ENCODE measurements at regions not wholly inside any gene's neighbourhood (a gene's known extent, or its start where the extent isn't known, plus 50 kb on each side); places are given as distances from the start of the nearest gene placed in this dataset.

- ChIA-PET CTCF (no interaction called here), POLR2A (no interaction called here)
- no peak for TF ChIP-seq CTCF (IDR thresholded peaks at IDR 0.05; ENCODE audit: unreplicated experiment)
- intact Hi-C loops (cut with micrococcal nuclease): no loop called here
- no peak for DNase-seq (ENCODE audit: unreplicated experiment)
- no TSS peak for BruUV-seq (replicated peaks)
- Mint-ChIP-seq H3K9me3 (ENCODE audit: unreplicated experiment) (no peaks in the 10 kb centered on the region), H3K27ac (ENCODE audit: low read depth, unreplicated experiment) (no peak overlapping the region), H3K36me3 (ENCODE audit: insufficient read depth, unreplicated experiment) (no peaks in the 10 kb centered on the region), H3K4me3 (ENCODE audit: unreplicated experiment) (no peak overlapping the region), H3K27me3 (ENCODE audit: insufficient read depth, unreplicated experiment) (no peaks in the 10 kb centered on the region), H3K4me1 (ENCODE audit: insufficient read depth, unreplicated experiment) (no peaks in the 10 kb centered on the region)
These were observed 239.0 kb downstream of the EIPR1 start for GRCh38 chr2:3138621-3139020.

- H3K4me3 Mint-ChIP-seq (ENCODE audit: unreplicated experiment): no peak overlapping the region
- BruUV-seq (replicated peaks): no TSS peak
- no peak for DNase-seq (ENCODE audit: unreplicated experiment)
- H3K36me3 Mint-ChIP-seq (ENCODE audit: insufficient read depth, unreplicated experiment): no peaks in the 10 kb centered on the region
- intact Hi-C loops (cut with micrococcal nuclease): no loop called here
- ChIA-PET CTCF (no interaction called here), POLR2A (no interaction called here)
- H3K27me3 Mint-ChIP-seq (ENCODE audit: insufficient read depth, unreplicated experiment): no peaks in the 10 kb centered on the region
- TF ChIP-seq CTCF (IDR thresholded peaks at IDR 0.05; ENCODE audit: unreplicated experiment): no peak
- no peak overlapping the region for H3K27ac Mint-ChIP-seq (ENCODE audit: low read depth, unreplicated experiment)
- no peaks in the 10 kb centered on the region for H3K4me1 Mint-ChIP-seq (ENCODE audit: insufficient read depth, unreplicated experiment)
- no peaks in the 10 kb centered on the region for H3K9me3 Mint-ChIP-seq (ENCODE audit: unreplicated experiment)
These were observed 239.8 kb downstream of the EIPR1 start for GRCh38 chr2:3137651-3138300.

- CTCF ChIA-PET: no interaction called here
- POLR2A ChIA-PET: no interaction called here
- no peak overlapping the region for H3K27ac Mint-ChIP-seq (ENCODE audit: low read depth, unreplicated experiment)
- no peaks in the 10 kb centered on the region for H3K9me3 Mint-ChIP-seq (ENCODE audit: unreplicated experiment)
- TF ChIP-seq CTCF (IDR thresholded peaks at IDR 0.05; ENCODE audit: unreplicated experiment): no peak
- H3K4me1 Mint-ChIP-seq (ENCODE audit: insufficient read depth, unreplicated experiment): no peaks in the 10 kb centered on the region
- no peaks in the 10 kb centered on the region for H3K36me3 Mint-ChIP-seq (ENCODE audit: insufficient read depth, unreplicated experiment)
- intact Hi-C loops (cut with micrococcal nuclease): no loop called here
- DNase-seq (ENCODE audit: unreplicated experiment): no peak
- H3K4me3 Mint-ChIP-seq (ENCODE audit: unreplicated experiment): no peak overlapping the region
- peaks cover 6% of the 10 kb centered on the region for H3K27me3 Mint-ChIP-seq (ENCODE audit: insufficient read depth, unreplicated experiment)
- BruUV-seq (replicated peaks): no TSS peak
These were observed 241.9 kb downstream of the EIPR1 start for GRCh38 chr2:3135676-3136075.

- no peak for TF ChIP-seq CTCF (IDR thresholded peaks at IDR 0.05; ENCODE audit: unreplicated experiment)
- Mint-ChIP-seq H3K4me1 (ENCODE audit: insufficient read depth, unreplicated experiment) (no peaks in the 10 kb centered on the region), H3K9me3 (ENCODE audit: unreplicated experiment) (no peaks in the 10 kb centered on the region), H3K36me3 (ENCODE audit: insufficient read depth, unreplicated experiment) (no peaks in the 10 kb centered on the region), H3K27me3 (ENCODE audit: insufficient read depth, unreplicated experiment) (peaks cover 12% of the 10 kb centered on the region), H3K27ac (ENCODE audit: low read depth, unreplicated experiment) (no peak overlapping the region), H3K4me3 (ENCODE audit: unreplicated experiment) (no peak overlapping the region)
- BruUV-seq (replicated peaks): no TSS peak
- intact Hi-C loops (cut with micrococcal nuclease): no loop called here
- ChIA-PET POLR2A (no interaction called here), CTCF (no interaction called here)
- no peak for DNase-seq (ENCODE audit: unreplicated experiment)
These were observed 243.5 kb downstream of the EIPR1 start for GRCh38 chr2:3134026-3134571.

Measured in MCF 10A (cell line).